H9 (cell line): ENCODE measurements at regions not wholly inside any gene's neighbourhood (a gene's known extent, or its start where the extent isn't known, plus 50 kb on each side); places are given as distances from the start of the nearest gene placed in this dataset.

Experiments used
- DNase-seq: peaks from one replicate; pipeline ENCODE4 v3.0.0-alpha.2; 2017
- H2AFZ ChIP-seq: one replicate; pipeline ENCODE4 v1.6.1; 2013; ENCODE audit warnings: mild to moderate bottlenecking, low read length, control low read depth, moderate library complexity
- H2AK5ac ChIP-seq: 2 replicates; pipeline ENCODE4 v1.6.1; 2013; ENCODE audit warnings: low read length, control low read depth, mixed read lengths; ENCODE audit not compliant: insufficient read length
- H2BK120ac ChIP-seq: one replicate; pipeline ENCODE4 v1.6.1; 2013; ENCODE audit warnings: low read depth, mild to moderate bottlenecking, low read length, control low read depth, inconsistent platforms; ENCODE audit not compliant: poor library complexity, severe bottlenecking
- H2BK12ac ChIP-seq: 2 replicates; pipeline ENCODE4 v1.6.1; 2013; ENCODE audit warnings: low read length, control low read depth, mixed read lengths, low read depth; ENCODE audit not compliant: insufficient read length
- H2BK15ac ChIP-seq: 2 replicates; pipeline ENCODE4 v1.6.1; 2013; ENCODE audit warnings: low read depth, low read length, control low read depth
- H2BK20ac ChIP-seq: one replicate; pipeline ENCODE4 v1.6.1; 2013; ENCODE audit warnings: low read depth, mild to moderate bottlenecking, low read length, control low read depth, inconsistent platforms; ENCODE audit not compliant: poor library complexity, severe bottlenecking
- H2BK5ac ChIP-seq: 2 replicates; pipeline ENCODE4 v1.6.1; 2013; ENCODE audit warnings: low read length, control low read depth, mixed read lengths; ENCODE audit not compliant: insufficient read length
- H3K14ac ChIP-seq: 2 replicates; pipeline ENCODE4 v1.6.1; 2013; ENCODE audit warnings: low read length, control low read depth; ENCODE audit not compliant: insufficient read depth
- H3K18ac ChIP-seq: 2 replicates; pipeline ENCODE4 v1.6.1; 2013; ENCODE audit warnings: low read depth, mild to moderate bottlenecking, mixed read lengths, low read length, control low read depth; ENCODE audit not compliant: insufficient read length
- H3K23ac ChIP-seq: 2 replicates; pipeline ENCODE4 v1.6.1; 2013; ENCODE audit warnings: low read length, control low read depth, mixed read lengths, low read depth; ENCODE audit not compliant: insufficient read length
- H3K23me2 ChIP-seq: 2 replicates; pipeline ENCODE4 v1.6.1; 2013; ENCODE audit warnings: low read depth, mild to moderate bottlenecking, mixed read lengths, low read length, control low read depth; ENCODE audit not compliant: insufficient read length, poor library complexity, severe bottlenecking
- H3K27ac ChIP-seq: 2 replicates; pipeline ENCODE4 v1.5.1; 2013; ENCODE audit warnings: low read length, control low read depth, mixed read lengths, low read depth; ENCODE audit not compliant: insufficient read length
- H3K27me3 ChIP-seq: 2 replicates; pipeline ENCODE4 v1.6.1; 2013; ENCODE audit warnings: low read length, control low read depth, inconsistent platforms; ENCODE audit not compliant: insufficient read depth
- H3K4ac ChIP-seq: 2 replicates; pipeline ENCODE4 v1.6.1; 2013; ENCODE audit warnings: low read depth, mild to moderate bottlenecking, control low read depth, inconsistent platforms, low read length, moderate library complexity
- H3K4me1 ChIP-seq: 2 replicates; pipeline ENCODE4 v1.6.1; 2013; ENCODE audit warnings: low read length, control low read depth, inconsistent platforms; ENCODE audit not compliant: insufficient read depth
- H3K4me2 ChIP-seq: 2 replicates; pipeline ENCODE4 v1.6.1; 2013; ENCODE audit warnings: low read length, control low read depth, mixed read lengths; ENCODE audit not compliant: insufficient read length, insufficient read depth
- H3K56ac ChIP-seq: 2 replicates; pipeline ENCODE4 v1.6.1; 2013; ENCODE audit warnings: low read depth, mild to moderate bottlenecking, mixed read lengths, low read length, control low read depth; ENCODE audit not compliant: insufficient read length
- H3K79me1 ChIP-seq: 2 replicates; pipeline ENCODE4 v1.6.1; 2013; ENCODE audit warnings: low read depth, mild to moderate bottlenecking, moderate library complexity, low read length, control low read depth, inconsistent platforms; ENCODE audit not compliant: insufficient read depth, poor library complexity, severe bottlenecking
- H3K79me2 ChIP-seq: 2 replicates; pipeline ENCODE4 v1.6.1; 2013; ENCODE audit warnings: low read length, control low read depth, inconsistent platforms; ENCODE audit not compliant: insufficient read depth
- H3K9ac ChIP-seq: 2 replicates; pipeline ENCODE4 v1.6.1; 2013; ENCODE audit warnings: low read length, control low read depth, mixed read lengths; ENCODE audit not compliant: insufficient read length; ENCODE audit errors: extremely low read depth
- H3K9me3 ChIP-seq: one replicate; pipeline ENCODE4 v1.6.1; 2013; ENCODE audit warnings: low read depth, low read length, inconsistent platforms; ENCODE audit not compliant: control insufficient read depth
- H3T11ph ChIP-seq: one replicate; pipeline ENCODE4 v1.6.1; 2013; ENCODE audit warnings: mild to moderate bottlenecking, low read length, control low read depth, inconsistent platforms
- H4K20me1 ChIP-seq: one replicate; pipeline ENCODE4 v1.6.1; 2013; ENCODE audit not compliant: control insufficient read depth, insufficient read length, insufficient read depth
- H4K5ac ChIP-seq: 2 replicates; pipeline ENCODE4 v1.6.1; 2013; ENCODE audit warnings: low read depth, mild to moderate bottlenecking, mixed read lengths, low read length, control low read depth; ENCODE audit not compliant: insufficient read length
- H4K8ac ChIP-seq: replicated peaks from 2 replicates; pipeline ENCODE4 v1.6.1; 2013; ENCODE audit warnings: low read length, control low read depth, mixed read lengths, low read depth; ENCODE audit not compliant: insufficient read length
- H4K91ac ChIP-seq: 2 replicates; pipeline ENCODE4 v1.6.1; 2013; ENCODE audit warnings: low read depth, mild to moderate bottlenecking, moderate library complexity, mixed read lengths, low read length, control low read depth; ENCODE audit not compliant: insufficient read length
- H3K27ac Mint-ChIP-seq, 3 experiments: 2 replicates in 2 of 3; 3 replicates in 1 of 3; pipeline ENCODE4 v1.8.0; 2020 to 2021; ENCODE audit warnings: mixed read lengths in 3 of 3, mild to moderate bottlenecking in 1 of 3, moderate library complexity in 1 of 3
- H3K27me3 Mint-ChIP-seq: 2 replicates; pipeline ENCODE4 v1.8.0; 2021; ENCODE audit warnings: low read depth, mild to moderate bottlenecking, moderate library complexity, mixed read lengths
- H3K36me3 Mint-ChIP-seq, 3 experiments: 2 replicates in 2 of 3; 3 replicates in 1 of 3; pipeline ENCODE4 v1.8.0; 2020 to 2021; ENCODE audit warnings: low read depth in 3 of 3, mixed read lengths in 3 of 3; ENCODE audit not compliant: insufficient read depth in 1 of 3
- H3K4me1 Mint-ChIP-seq, 2 experiments: 2 replicates each; pipeline ENCODE4 v1.8.0; 2020; ENCODE audit warnings: mixed read lengths in 2 of 2
- H3K4me3 Mint-ChIP-seq, 2 experiments: 2 replicates in 1 of 2; 3 replicates in 1 of 2; pipeline ENCODE4 v1.8.0; 2020 to 2021; ENCODE audit warnings: mild to moderate bottlenecking in 2 of 2, mixed read lengths in 2 of 2, moderate library complexity in 1 of 2
- H3K9me3 Mint-ChIP-seq, 2 experiments: 2 replicates in 1 of 2; 3 replicates in 1 of 2; pipeline ENCODE4 v1.8.0; 2020; ENCODE audit warnings: mild to moderate bottlenecking in 2 of 2, mixed read lengths in 2 of 2, moderate library complexity in 1 of 2
- CTCF ChIP-seq: fragments of 200-600 bp; sonication (generic); conservative IDR thresholded peaks from 3 replicates; pipeline ENCODE4 v1.8.0; 2021; ENCODE audit warnings: antibody characterized with exemption, mild to moderate bottlenecking
- WGBS: extraction: QIAGEN DNeasy Blood & Tissue Kit; methylation state at CpG from one replicate; pipeline ENCODE4 v1.1.7; 2013; ENCODE audit warnings: missing lambda C conversion rate, low lambda C conversion rate, mixed read lengths; ENCODE audit not compliant: insufficient read length; ENCODE audit errors: extremely low coverage; 5-methylcytosine and 5-hydroxymethylcytosine counted together

DNA sequence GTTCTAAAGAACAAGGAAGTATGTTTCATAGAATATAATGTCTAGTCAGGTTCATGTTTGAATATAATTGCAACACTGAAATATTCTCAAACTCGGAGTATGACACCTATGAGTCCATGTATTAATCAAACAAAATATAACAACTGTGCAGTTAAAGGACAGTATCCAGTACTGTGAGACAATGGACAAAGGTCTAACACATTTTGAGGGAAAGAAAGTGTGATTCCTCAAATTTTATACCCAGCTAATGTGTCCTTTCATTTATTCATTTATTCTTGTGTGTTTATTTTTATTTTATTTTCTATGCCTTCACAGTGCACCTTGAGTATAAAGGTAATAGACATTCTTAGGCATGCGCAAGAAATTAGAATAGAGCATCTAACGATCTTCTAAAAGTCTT lies 401.0 kb upstream of the ZFHX3 start:
- Histone ChIP-seq H3K18ac (no peak overlapping the region), H3K14ac (no peak overlapping the region), H4K5ac (no peak overlapping the region), H2BK15ac (no peak overlapping the region), H2BK20ac (no peak overlapping the region), H3K79me1 (no peaks in the 10 kb centered on the region), H2AK5ac (no peak overlapping the region), H3K4me1 (no peaks in the 10 kb centered on the region), H3K23me2 (no peaks in the 10 kb centered on the region), H3K4me2 (no peak overlapping the region), H4K8ac (no peak overlapping the region), H3K56ac (no peak overlapping the region), H3K27me3 (no peaks in the 10 kb centered on the region), H2AFZ (no peak overlapping the region), H2BK5ac (no peak overlapping the region), H3K23ac (no peak overlapping the region), H3K9me3 (peaks cover 4% of the 10 kb centered on the region), H3T11ph (no peak overlapping the region), H4K20me1 (no peaks in the 10 kb centered on the region), H3K79me2 (no peaks in the 10 kb centered on the region), H3K27ac (no peak overlapping the region), H4K91ac (no peak overlapping the region), H3K9ac (no peak overlapping the region), H2BK12ac (no peak overlapping the region), H3K4ac (no peak overlapping the region), H2BK120ac (no peak overlapping the region)
- H3K27ac Mint-ChIP-seq: no peak overlapping the region
- H3K27me3 Mint-ChIP-seq: no peaks in the 10 kb centered on the region; the same call in 1 of the 2 replicates
- no CpG with 5 or more reads among the region's 3 CpGs for WGBS
- H3K36me3 Mint-ChIP-seq: peaks cover 10 to 26% (median 23%) of the 10 kb centered on the region in 3 experiments; a peak in 6 of 7 replicates
- no peak for TF ChIP-seq CTCF
- H3K9me3 Mint-ChIP-seq: peaks cover 24 to 36% of the 10 kb centered on the region in 2 experiments; a peak in 4 of 5 replicates
- H3K4me3 Mint-ChIP-seq: no peak overlapping the region
- DNase-seq: no peak
- H3K4me1 Mint-ChIP-seq: peaks cover 2 to 6% of the 10 kb centered on the region in 2 experiments; a peak in 3 of 4 replicates
